HepG2 (cell line): ENCODE measurements at regions not wholly inside any gene's neighbourhood (a gene's known extent, or its start where the extent isn't known, plus 50 kb on each side); places are given as distances from the start of the nearest gene placed in this dataset.

Experiments used
- CREB1 ChIP-seq, 2 experiments: fragments of 450-650 bp in 1 of 2; IDR thresholded peaks; 2 replicates each; pipeline ENCODE4 v1.6.1; 2016 to 2017; ENCODE audit warnings: control low read depth in 1 of 2, mild to moderate bottlenecking in 1 of 2, missing compliant biosample characterization in 1 of 2, missing genetic modification characterization in 1 of 2
- POLR2AphosphoS5 ChIP-seq: IDR thresholded peaks from 2 replicates; pipeline ENCODE4 v1.6.1; 2012; ENCODE audit warnings: low read depth, low read length
- PPARG ChIP-seq: conservative IDR thresholded peaks from 2 replicates; pipeline ENCODE4 v1.6.1; 2016; ENCODE audit warnings: missing biosample characterization, missing genetic modification reagents
- ZNF34 ChIP-seq: sonication (generic); formaldehyde crosslinking; IDR thresholded peaks from 2 replicates; pipeline ENCODE4 v1.4.0; 2020; ENCODE audit warnings: mild to moderate bottlenecking, missing genetic modification reagents, borderline replicate concordance
- ZSCAN30 ChIP-seq: sonication (generic); formaldehyde crosslinking; IDR thresholded peaks from 2 replicates; pipeline ENCODE4 v1.5.0; 2020; ENCODE audit warnings: mild to moderate bottlenecking, missing genetic modification reagents
- TF ChIP-seq, protein P1 (sequence below): sonication (generic); formaldehyde crosslinking; IDR thresholded peaks from 2 replicates; pipeline ENCODE4 v1.8.0; 2022; ENCODE audit warnings: mild to moderate bottlenecking, missing genetic modification reagents; ENCODE audit not compliant: insufficient replicate concordance
- TF ChIP-seq, protein P2 (sequence below): sonication (generic); formaldehyde crosslinking; IDR thresholded peaks from 2 replicates; pipeline ENCODE4 v1.5.0; 2020; ENCODE audit warnings: mild to moderate bottlenecking, missing genetic modification reagents, moderate library complexity

DNA sequence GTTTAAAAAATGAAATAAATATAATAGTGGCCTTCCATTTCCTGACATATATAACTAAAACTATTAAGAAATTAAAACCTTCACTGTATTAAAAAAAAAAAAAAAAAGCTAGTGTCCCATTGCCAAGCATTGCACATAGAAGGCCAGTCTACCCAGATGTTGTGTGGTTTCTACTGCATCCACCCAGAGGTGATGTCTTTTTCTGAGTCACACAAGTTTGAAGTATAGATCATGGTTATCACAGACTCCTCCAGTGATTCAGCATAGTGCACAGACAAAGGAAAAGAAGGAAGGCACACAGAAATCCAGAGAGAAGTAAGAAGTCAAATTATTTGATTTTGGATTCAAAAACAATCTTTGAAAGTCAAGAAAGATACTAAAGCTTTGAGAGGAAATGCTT, 429.0 kb downstream of the ETV1 start:
- TF ChIP-seq, protein P1, sequence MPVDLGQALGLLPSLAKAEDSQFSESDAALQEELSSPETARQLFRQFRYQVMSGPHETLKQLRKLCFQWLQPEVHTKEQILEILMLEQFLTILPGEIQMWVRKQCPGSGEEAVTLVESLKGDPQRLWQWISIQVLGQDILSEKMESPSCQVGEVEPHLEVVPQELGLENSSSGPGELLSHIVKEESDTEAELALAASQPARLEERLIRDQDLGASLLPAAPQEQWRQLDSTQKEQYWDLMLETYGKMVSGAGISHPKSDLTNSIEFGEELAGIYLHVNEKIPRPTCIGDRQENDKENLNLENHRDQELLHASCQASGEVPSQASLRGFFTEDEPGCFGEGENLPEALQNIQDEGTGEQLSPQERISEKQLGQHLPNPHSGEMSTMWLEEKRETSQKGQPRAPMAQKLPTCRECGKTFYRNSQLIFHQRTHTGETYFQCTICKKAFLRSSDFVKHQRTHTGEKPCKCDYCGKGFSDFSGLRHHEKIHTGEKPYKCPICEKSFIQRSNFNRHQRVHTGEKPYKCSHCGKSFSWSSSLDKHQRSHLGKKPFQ (CRISPR knock-in tag): no peak
- TF ChIP-seq ZSCAN30 (CRISPR knock-in tag) (no peak), POLR2AphosphoS5 (no peak), PPARG (no peak), CREB1 (IDR thresholded peaks at IDR 0.05) (no peak), CREB1 (CRISPR knock-in tag; IDR thresholded peaks at IDR 0.05) (no peak), ZNF34 (no peak)
- TF ChIP-seq, protein P2, sequence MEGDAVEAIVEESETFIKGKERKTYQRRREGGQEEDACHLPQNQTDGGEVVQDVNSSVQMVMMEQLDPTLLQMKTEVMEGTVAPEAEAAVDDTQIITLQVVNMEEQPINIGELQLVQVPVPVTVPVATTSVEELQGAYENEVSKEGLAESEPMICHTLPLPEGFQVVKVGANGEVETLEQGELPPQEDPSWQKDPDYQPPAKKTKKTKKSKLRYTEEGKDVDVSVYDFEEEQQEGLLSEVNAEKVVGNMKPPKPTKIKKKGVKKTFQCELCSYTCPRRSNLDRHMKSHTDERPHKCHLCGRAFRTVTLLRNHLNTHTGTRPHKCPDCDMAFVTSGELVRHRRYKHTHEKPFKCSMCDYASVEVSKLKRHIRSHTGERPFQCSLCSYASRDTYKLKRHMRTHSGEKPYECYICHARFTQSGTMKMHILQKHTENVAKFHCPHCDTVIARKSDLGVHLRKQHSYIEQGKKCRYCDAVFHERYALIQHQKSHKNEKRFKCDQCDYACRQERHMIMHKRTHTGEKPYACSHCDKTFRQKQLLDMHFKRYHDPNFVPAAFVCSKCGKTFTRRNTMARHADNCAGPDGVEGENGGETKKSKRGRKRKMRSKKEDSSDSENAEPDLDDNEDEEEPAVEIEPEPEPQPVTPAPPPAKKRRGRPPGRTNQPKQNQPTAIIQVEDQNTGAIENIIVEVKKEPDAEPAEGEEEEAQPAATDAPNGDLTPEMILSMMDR (CRISPR knock-in tag): no peak
